ENCODE measurements at regions not wholly inside any gene's neighbourhood (a gene's known extent, or its start where the extent isn't known, plus 50 kb on each side); places are given as distances from the start of the nearest gene placed in this dataset.
"Not testable (repeated sequence)": the region's sequence is repeated elsewhere in the genome, so short reads cannot be mapped to it uniquely, and the experiment has no call there.

DNA sequence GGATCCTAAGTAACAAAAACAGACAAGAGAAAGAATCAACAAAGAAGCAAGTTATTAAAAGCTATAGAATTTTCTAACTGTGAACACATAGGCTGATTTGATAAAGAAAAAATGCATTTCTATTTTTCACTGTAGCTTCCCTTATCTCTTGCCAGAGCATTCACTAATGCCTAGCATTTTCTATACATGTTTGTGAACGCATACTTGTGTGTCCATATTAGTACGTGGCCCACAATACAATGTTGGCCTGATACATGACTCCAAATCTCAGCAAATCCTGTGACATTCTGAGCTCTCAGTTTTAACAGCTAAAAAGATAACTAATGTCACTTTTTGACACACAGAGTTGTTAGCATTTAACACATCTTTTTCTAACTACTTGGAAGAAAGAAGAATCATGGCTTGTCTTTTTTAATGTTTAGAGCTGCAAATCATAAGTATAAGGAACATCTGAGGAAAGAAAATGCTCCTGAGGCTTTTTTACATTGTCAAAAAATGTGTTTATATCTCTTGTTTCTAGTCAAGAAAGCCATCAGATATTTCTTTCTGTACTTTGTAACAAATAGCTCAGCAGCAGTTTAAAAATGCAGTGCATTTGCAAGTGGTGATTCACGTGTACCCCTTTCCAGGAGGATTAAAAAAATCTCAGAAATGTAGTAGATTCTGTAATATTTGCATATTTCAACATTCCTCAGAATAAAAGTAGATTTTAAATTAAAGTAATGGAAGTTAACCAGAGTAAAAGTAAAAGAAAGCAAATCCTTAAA is 1646.8 kb upstream of the TMEFF2 start:
- no peak for DNase-seq (ENCODE audit: low spot score)
- TF ChIP-seq, protein P1, sequence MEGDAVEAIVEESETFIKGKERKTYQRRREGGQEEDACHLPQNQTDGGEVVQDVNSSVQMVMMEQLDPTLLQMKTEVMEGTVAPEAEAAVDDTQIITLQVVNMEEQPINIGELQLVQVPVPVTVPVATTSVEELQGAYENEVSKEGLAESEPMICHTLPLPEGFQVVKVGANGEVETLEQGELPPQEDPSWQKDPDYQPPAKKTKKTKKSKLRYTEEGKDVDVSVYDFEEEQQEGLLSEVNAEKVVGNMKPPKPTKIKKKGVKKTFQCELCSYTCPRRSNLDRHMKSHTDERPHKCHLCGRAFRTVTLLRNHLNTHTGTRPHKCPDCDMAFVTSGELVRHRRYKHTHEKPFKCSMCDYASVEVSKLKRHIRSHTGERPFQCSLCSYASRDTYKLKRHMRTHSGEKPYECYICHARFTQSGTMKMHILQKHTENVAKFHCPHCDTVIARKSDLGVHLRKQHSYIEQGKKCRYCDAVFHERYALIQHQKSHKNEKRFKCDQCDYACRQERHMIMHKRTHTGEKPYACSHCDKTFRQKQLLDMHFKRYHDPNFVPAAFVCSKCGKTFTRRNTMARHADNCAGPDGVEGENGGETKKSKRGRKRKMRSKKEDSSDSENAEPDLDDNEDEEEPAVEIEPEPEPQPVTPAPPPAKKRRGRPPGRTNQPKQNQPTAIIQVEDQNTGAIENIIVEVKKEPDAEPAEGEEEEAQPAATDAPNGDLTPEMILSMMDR (IDR thresholded peaks at IDR 0.05; ENCODE audit: extremely low read depth, insufficient read depth, missing control alignments) = no peak
- in situ Hi-C loops (cut with MboI; ENCODE audit: low pct_unique_long_range_greater_than_20kb, low sequenced_read_pairs, unreplicated experiment) = no loop called here

DNA sequence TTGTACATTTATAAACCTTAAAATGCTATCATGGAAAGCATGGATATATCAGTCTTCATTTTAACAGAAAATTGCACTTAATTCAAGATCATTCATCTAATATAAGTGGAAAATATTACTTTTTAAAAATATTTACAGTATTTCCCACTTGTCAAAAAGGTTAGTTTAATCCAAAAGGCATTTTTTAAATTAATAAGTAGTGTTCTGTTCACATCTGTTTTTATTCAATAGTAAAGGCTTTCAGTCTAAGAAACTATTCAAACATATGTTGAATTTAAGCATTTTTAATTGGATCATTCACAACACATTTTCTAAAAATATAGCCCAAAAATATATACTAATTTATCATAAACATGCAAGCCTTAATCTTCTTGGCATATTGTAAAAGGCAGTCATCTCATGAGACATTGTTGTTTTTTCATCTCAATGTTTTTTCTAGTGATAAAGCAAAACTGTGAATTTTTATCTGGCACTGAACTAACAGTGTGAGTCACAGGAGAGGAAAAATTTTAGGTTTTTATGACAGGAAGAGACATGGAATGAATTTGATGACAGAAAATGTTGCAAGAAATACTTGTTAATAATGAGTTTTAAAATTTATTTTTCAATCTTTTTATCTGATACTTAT is 1642.5 kb upstream of the TMEFF2 start:
- TF ChIP-seq, protein P1 (IDR thresholded peaks at IDR 0.05; ENCODE audit: extremely low read depth, insufficient read depth, missing control alignments) = no peak
- DNase-seq (ENCODE audit: low spot score) = no peak
- in situ Hi-C loops (cut with MboI; ENCODE audit: low pct_unique_long_range_greater_than_20kb, low sequenced_read_pairs, unreplicated experiment) = no loop called here

DNA sequence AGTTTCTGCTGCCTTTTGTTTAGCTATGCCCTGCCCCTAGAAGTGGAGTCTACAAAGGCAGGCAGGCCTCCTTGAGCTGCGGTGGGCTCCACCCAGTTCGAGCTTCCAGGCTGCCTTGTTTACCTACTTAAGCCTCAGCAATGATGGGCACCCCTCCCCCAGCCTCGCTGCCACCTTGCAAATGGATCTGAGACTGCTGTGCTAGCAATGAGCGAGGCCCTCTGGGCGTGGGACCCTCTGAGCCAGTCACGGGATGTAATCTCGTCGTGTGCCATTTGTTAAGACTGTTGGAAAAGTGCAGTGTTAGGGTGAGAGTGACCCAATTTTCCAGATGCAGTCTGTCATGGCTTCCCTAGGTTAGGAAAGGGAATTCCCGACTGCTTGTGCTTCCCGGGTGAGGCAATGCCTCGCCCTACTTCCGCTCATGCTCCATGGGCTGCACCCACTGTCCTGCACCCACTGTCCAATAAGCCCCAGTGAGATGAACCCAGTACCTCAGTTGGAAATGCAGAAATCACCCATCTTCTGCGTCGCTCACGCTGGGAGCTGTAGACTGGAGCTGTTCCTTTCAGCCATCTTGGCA is 1641.8 kb upstream of the TMEFF2 start:
- DNase-seq (ENCODE audit: low spot score); in situ Hi-C loops (cut with MboI; ENCODE audit: low pct_unique_long_range_greater_than_20kb, low sequenced_read_pairs, unreplicated experiment): not testable (repeated sequence)

DNA sequence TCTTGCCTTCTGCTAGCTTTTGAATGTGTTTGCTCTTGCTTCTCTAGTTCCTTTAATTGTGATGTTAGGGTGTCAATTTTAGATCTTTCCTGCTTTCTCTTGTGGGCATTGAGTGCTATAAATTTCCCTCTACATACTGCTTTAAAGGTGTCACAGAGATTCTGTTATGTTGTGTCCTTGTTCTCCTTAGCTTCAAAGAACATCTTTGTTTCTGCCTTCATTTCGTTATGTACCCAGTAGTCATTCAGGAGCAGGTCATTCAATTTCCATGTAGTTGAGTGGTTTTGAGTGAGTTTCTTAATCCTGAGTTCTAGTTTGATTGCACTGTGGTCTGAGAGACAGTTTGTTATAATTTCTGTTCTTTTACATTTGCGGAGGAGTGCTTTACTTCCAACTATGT is 1639.2 kb upstream of the TMEFF2 start:
- in situ Hi-C loops (cut with MboI; ENCODE audit: low pct_unique_long_range_greater_than_20kb, low sequenced_read_pairs, unreplicated experiment); DNase-seq (ENCODE audit: low spot score): not testable (repeated sequence)

DNA sequence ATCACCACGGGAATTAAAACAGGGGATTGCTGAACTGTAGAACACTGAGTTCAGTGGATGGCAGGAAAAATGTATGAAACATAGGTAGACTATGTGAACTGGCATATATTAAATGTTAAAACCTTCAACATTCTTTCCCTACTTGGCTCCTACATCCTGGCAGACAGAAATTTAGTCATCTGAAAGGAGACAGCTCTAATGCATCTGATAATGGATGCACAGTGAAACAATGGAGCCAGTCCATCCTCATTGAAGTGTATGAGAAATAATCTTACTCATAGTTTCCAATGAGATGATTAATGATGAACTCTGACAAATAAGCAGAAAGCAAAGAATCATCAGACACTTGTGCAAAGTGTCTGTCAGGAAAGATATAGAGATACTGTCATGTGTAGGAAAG is 1629.7 kb upstream of the TMEFF2 start:
- TF ChIP-seq, protein P1 (IDR thresholded peaks at IDR 0.05; ENCODE audit: extremely low read depth, insufficient read depth, missing control alignments) = no peak
- no peak for DNase-seq (ENCODE audit: low spot score)
- in situ Hi-C loops (cut with MboI; ENCODE audit: low pct_unique_long_range_greater_than_20kb, low sequenced_read_pairs, unreplicated experiment) = no loop called here

DNA sequence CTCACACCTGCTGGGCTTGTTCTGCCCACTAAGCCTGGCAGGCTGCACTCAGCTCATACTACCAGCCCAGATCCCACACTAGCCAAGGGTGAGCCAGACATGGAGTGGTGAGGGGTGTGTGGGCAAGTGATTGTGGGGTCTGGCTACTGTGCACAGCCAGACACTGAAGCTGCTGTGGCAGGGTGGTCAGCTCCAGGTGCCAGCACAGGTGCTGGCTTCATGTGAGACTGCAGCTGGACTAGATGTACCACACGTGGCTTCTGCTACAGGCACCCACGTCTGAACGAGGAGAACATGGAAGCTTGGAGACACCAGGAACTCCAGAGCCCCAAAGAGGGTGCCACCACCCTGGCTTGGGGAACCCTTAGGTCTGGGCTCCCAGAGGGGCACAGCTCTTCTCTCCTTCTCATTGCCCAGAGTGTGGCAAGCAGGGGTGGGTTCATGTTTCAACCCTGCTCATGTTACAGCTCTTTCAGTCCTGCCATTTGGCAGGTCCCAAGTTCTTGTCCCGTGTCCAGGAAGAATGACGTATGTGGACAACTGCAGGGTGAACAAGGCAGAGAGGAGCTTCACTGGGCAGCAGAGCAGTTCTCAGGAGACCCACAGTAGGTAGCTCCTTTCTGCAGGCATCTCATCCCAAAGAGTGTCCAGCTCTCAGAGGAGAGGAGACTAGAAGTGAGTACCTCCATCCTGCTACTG is 1624.2 kb upstream of the TMEFF2 start:
- in situ Hi-C loops (cut with MboI; ENCODE audit: low pct_unique_long_range_greater_than_20kb, low sequenced_read_pairs, unreplicated experiment) = no loop called here

DNA sequence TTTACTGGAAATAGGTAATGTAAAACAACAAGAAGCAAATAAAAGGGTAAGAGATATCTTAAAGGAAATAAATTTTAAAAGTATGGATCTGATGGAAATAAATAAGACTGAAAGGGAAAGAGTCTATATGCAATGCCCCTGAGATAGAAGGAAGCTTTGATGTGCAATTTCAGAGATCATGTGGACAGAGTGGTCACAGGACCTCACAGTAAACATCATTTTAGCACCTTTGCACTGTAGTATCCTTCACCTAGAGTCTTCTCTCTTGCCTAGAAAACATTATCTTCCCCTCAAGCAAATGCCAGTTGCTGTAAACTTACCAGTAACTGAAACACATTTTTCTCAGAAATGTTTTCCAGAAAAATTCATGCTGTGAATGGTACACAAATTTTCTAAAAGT is 1621.3 kb upstream of the TMEFF2 start:
- in situ Hi-C loops (cut with MboI; ENCODE audit: low pct_unique_long_range_greater_than_20kb, low sequenced_read_pairs, unreplicated experiment) = no loop called here
- TF ChIP-seq, protein P1 (IDR thresholded peaks at IDR 0.05; ENCODE audit: extremely low read depth, insufficient read depth, missing control alignments) = no peak
- no peak for DNase-seq (ENCODE audit: low spot score)

More for the DNA sequence above, 1624.2 kb upstream of the TMEFF2 start:
- no peak for DNase-seq (ENCODE audit: low spot score)
- TF ChIP-seq, protein P1 (IDR thresholded peaks at IDR 0.05; ENCODE audit: extremely low read depth, insufficient read depth, missing control alignments) = no peak
